ENCODE measurements at regions not wholly inside any gene's neighbourhood (a gene's known extent, or its start where the extent isn't known, plus 50 kb on each side); places are given as distances from the start of the nearest gene placed in this dataset.

GRCh38 chr9:691825-692400 is 149.6 kb upstream of the DMRT1 start:
- no peak overlapping the region for H3K27ac ChIP-seq
- TF ChIP-seq ZFX (IDR thresholded peaks at IDR 0.05): no peak
- TF ChIP-seq CTCF (conservative IDR thresholded peaks at IDR 0.05): no peak

- H3K27ac ChIP-seq: no peak overlapping the region
Observed at GRCh38 chr9:692636-693129, 148.8 kb upstream of the DMRT1 start.

GRCh38 chr9:693201-694091 is 148.1 kb upstream of the DMRT1 start:
- H3K27ac ChIP-seq: no peak overlapping the region
- TF ChIP-seq ZFX (IDR thresholded peaks at IDR 0.05) (no peak), CTCF (conservative IDR thresholded peaks at IDR 0.05) (no peak)

More at GRCh38 chr9:692636-693129, 148.8 kb upstream of the DMRT1 start:
- TF ChIP-seq ZFX (IDR thresholded peaks at IDR 0.05): no peak
- no peak for TF ChIP-seq CTCF (conservative IDR thresholded peaks at IDR 0.05)

- TF ChIP-seq ZFX (IDR thresholded peaks at IDR 0.05) (no peak), CTCF (conservative IDR thresholded peaks at IDR 0.05) (no peak)
- H3K27ac ChIP-seq: no peak overlapping the region
Observed at GRCh38 chr9:694092-694402, 147.4 kb upstream of the DMRT1 start.

- no peak overlapping the region for H3K27ac ChIP-seq
- TF ChIP-seq CTCF (conservative IDR thresholded peaks at IDR 0.05) (no peak), ZFX (IDR thresholded peaks at IDR 0.05) (no peak)
Observed at GRCh38 chr9:694403-695154, 146.9 kb upstream of the DMRT1 start.

GRCh38 chr9:695252-695651 is 146.2 kb upstream of the DMRT1 start:
- TF ChIP-seq ZFX (IDR thresholded peaks at IDR 0.05): no peak
- H3K27ac ChIP-seq: no peak overlapping the region

GRCh38 chr9:696332-697323 is 144.9 kb upstream of the DMRT1 start:
- TF ChIP-seq CTCF (conservative IDR thresholded peaks at IDR 0.05) (no peak), ZFX (IDR thresholded peaks at IDR 0.05) (no peak)
- H3K27ac ChIP-seq: no peak overlapping the region

Measured in C4-2B (cell line).